ENCODE measurements at regions not wholly inside any gene's neighbourhood (a gene's known extent, or its start where the extent isn't known, plus 50 kb on each side); places are given as distances from the start of the nearest gene placed in this dataset.

GRCh38 chr4:174423257-174423944, 98.9 kb downstream of the HPGD start:
- TF ChIP-seq CTCF (conservative IDR thresholded peaks at IDR 0.05; ENCODE audit: low read depth, low read length) = no peak
- TF ChIP-seq EZH2 (IDR thresholded peaks at IDR 0.05; ENCODE audit: low read length, unreplicated experiment) = no peak
- TF ChIP-seq EZH2phosphoT487 (IDR thresholded peaks at IDR 0.05; ENCODE audit: borderline replicate concordance, low read length) = no peak

Measured in PC-3 (cell line).